K562 (cell line): ENCODE measurements at regions not wholly inside any gene's neighbourhood (a gene's known extent, or its start where the extent isn't known, plus 50 kb on each side); places are given as distances from the start of the nearest gene placed in this dataset.

Source experiments
- BRF2 ChIP-seq: IDR thresholded peaks from 3 replicates; pipeline ENCODE4 v1.6.1; 2011; ENCODE audit warnings: borderline replicate concordance, mild to moderate bottlenecking; ENCODE audit not compliant: insufficient read length, insufficient read depth
- CREB5 ChIP-seq: fragments of 250-450 bp; sonication (Bioruptor Pico); IDR thresholded peaks from 2 replicates; pipeline ENCODE4 v1.5.0; 2020; ENCODE audit warnings: mild to moderate bottlenecking
- SLC30A9 ChIP-seq: fragments of 250-450 bp; sonication (Bioruptor Pico); IDR thresholded peaks from 2 replicates; pipeline ENCODE4 v1.8.0; 2022; ENCODE audit warnings: mild to moderate bottlenecking, moderate library complexity
- SRSF7 ChIP-seq: fragments of 200-400 bp; formaldehyde crosslinking; optimal IDR thresholded peaks from 2 replicates; pipeline ENCODE3; 2017; ENCODE audit warnings: mild to moderate bottlenecking, low read depth, low read length
- ZBTB11 ChIP-seq, 3 experiments: fragments of 200-800 bp in 1 of 3; fragments of 250-450 bp in 1 of 3; fragments of 450-650 bp in 1 of 3; sonication (Bioruptor Pico) in 1 of 3; sonication (Bioruptor generic) in 1 of 3; formaldehyde crosslinking in 1 of 3; IDR thresholded peaks; 2 replicates each; pipeline versions ENCODE4 v1.6.1 to v1.8.0; 2016 to 2022; ENCODE audit warnings: mild to moderate bottlenecking in 2 of 3, missing genetic modification characterization in 2 of 3, missing compliant biosample characterization in 1 of 3, moderate library complexity in 1 of 3
- ZBTB17 ChIP-seq: fragments of 450-650 bp; formaldehyde crosslinking; IDR thresholded peaks from 2 replicates; pipeline ENCODE4 v1.4.0; 2020; ENCODE audit warnings: mild to moderate bottlenecking
- ZNF124 ChIP-seq: sonication (generic); formaldehyde crosslinking; IDR thresholded peaks from 2 replicates; pipeline ENCODE4 v1.8.1; 2022; ENCODE audit warnings: missing genetic modification reagents

- no peak for TF ChIP-seq SRSF7
- no peak for TF ChIP-seq BRF2
- no peak for TF ChIP-seq ZNF124 (CRISPR knock-in tag)
- TF ChIP-seq ZBTB17 (CRISPR knock-in tag), result no peak
- TF ChIP-seq CREB5 (CRISPR knock-in tag), result no peak
- no peak for TF ChIP-seq SLC30A9
- no peak for TF ChIP-seq ZBTB11 (CRISPR knock-in tag; IDR thresholded peaks at IDR 0.05)
- TF ChIP-seq, all 486 proteins: peak for 0
These were observed 134.0 kb downstream of the DYRK2 start (continued) for GRCh38 chr12:67782573-67782972.
